MG63 (cell line): ENCODE measurements at regions not wholly inside any gene's neighbourhood (a gene's known extent, or its start where the extent isn't known, plus 50 kb on each side); places are given as distances from the start of the nearest gene placed in this dataset.

Experiments used
- DNase-seq: peaks from one replicate; pipeline ENCODE4 v3.0.0-alpha.2; 2020
- H3K27me3 ChIP-seq: fragments of 250-450 bp; sonication (Bioruptor Pico); 2 replicates; pipeline ENCODE4 v1.5.1; 2020; ENCODE audit warnings: mild to moderate bottlenecking, moderate library complexity
- H3K36me3 ChIP-seq: fragments of 250-450 bp; sonication (Bioruptor Pico); 2 replicates; pipeline ENCODE4 v1.5.1; 2020; ENCODE audit warnings: mild to moderate bottlenecking, moderate library complexity
- H3K4me3 ChIP-seq: fragments of 250-450 bp; sonication (Bioruptor Pico); 2 replicates; pipeline ENCODE4 v1.5.1; 2020; ENCODE audit warnings: mild to moderate bottlenecking, moderate library complexity
- H3K9me3 ChIP-seq: fragments of 250-450 bp; sonication (Bioruptor Pico); 2 replicates; pipeline ENCODE4 v1.5.1; 2020; ENCODE audit warnings: mild to moderate bottlenecking, moderate library complexity

GRCh38 chr1:4327142-4327541 lies 327.3 kb upstream of the AJAP1 start:
- H3K4me3 ChIP-seq, result no peak overlapping the region
- no peaks in the 10 kb centered on the region for H3K9me3 ChIP-seq
- no peaks in the 10 kb centered on the region for H3K36me3 ChIP-seq
- DNase-seq, result no peak
- H3K27me3 ChIP-seq, result no peaks in the 10 kb centered on the region

GRCh38 chr1:4328402-4329071 lies 325.9 kb upstream of the AJAP1 start:
- Histone ChIP-seq H3K36me3 (no peaks in the 10 kb centered on the region), H3K9me3 (no peaks in the 10 kb centered on the region), H3K27me3 (no peaks in the 10 kb centered on the region), H3K4me3 (no peak overlapping the region)
- DNase-seq, result no peak

- no peak for DNase-seq
- no peaks in the 10 kb centered on the region for H3K9me3 ChIP-seq
- no peak overlapping the region for H3K4me3 ChIP-seq
- H3K27me3 ChIP-seq, result no peaks in the 10 kb centered on the region
- no peaks in the 10 kb centered on the region for H3K36me3 ChIP-seq
Observed at GRCh38 chr1:4330805-4331766, 323.3 kb upstream of the AJAP1 start.

GRCh38 chr1:4331767-4332163 lies 322.6 kb upstream of the AJAP1 start:
- Histone ChIP-seq H3K4me3 (no peak overlapping the region), H3K36me3 (no peaks in the 10 kb centered on the region), H3K27me3 (no peaks in the 10 kb centered on the region), H3K9me3 (no peaks in the 10 kb centered on the region)
- no peak for DNase-seq

DNA sequence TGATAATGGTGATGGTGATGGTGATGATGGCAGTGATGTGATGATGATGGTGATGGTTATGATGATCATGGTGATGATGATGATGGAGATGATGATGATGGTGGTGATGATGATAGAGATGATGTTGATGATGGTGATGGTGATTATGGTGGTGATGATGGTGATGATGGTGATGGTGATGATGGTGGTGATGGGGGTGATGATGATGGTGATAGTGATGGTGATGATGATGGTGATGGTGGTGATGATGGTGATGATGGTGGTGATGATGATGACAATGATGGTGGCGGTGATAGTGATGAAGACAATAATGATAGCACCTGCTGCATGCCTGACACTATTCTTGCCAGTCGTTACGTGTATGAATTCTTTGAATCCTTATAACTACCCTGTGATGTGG lies 317.9 kb upstream of the AJAP1 start:
- Histone ChIP-seq H3K27me3 (no peaks in the 10 kb centered on the region), H3K4me3 (no peak overlapping the region), H3K36me3 (no peaks in the 10 kb centered on the region), H3K9me3 (no peaks in the 10 kb centered on the region)
- no peak for DNase-seq

- no peak overlapping the region for H3K4me3 ChIP-seq
- H3K27me3 ChIP-seq, result no peaks in the 10 kb centered on the region
- no peaks in the 10 kb centered on the region for H3K9me3 ChIP-seq
- DNase-seq, result no peak
- H3K36me3 ChIP-seq, result no peaks in the 10 kb centered on the region
Observed at GRCh38 chr1:4341421-4341820, 313.0 kb upstream of the AJAP1 start.

- H3K4me3 ChIP-seq, result no peak overlapping the region
- H3K27me3 ChIP-seq, result no peaks in the 10 kb centered on the region
- no peaks in the 10 kb centered on the region for H3K36me3 ChIP-seq
- DNase-seq, result no peak
- no peaks in the 10 kb centered on the region for H3K9me3 ChIP-seq
Observed at GRCh38 chr1:4344065-4344732, 310.2 kb upstream of the AJAP1 start.

GRCh38 chr1:4345094-4345493 lies 309.3 kb upstream of the AJAP1 start:
- Histone ChIP-seq H3K36me3 (no peaks in the 10 kb centered on the region), H3K4me3 (no peak overlapping the region), H3K9me3 (no peaks in the 10 kb centered on the region), H3K27me3 (no peaks in the 10 kb centered on the region)
- DNase-seq, result no peak

- DNase-seq, result no peak
- Histone ChIP-seq H3K36me3 (no peaks in the 10 kb centered on the region), H3K4me3 (no peak overlapping the region), H3K9me3 (no peaks in the 10 kb centered on the region), H3K27me3 (no peaks in the 10 kb centered on the region)
Observed at GRCh38 chr1:4346131-4346530, 308.3 kb upstream of the AJAP1 start.

DNA sequence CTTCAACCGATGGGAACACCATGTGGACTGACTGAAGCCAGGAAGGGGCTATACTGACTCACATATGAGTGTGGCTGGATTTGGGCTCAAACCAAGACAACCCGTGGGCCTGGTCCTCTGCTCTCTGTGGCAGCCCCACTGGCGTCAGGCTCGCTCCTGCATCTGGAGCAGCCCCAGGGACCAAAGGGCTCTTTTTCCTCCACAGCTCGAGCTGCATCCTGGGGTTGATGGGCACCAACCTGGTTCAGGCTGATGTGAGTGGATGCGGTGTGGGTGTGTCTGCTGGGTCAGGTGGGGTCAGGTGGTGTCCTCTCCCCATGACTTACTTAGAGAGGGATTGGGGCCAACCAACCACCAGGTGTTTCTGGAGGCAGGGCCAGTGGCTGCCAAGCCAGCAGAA lies 303.0 kb upstream of the AJAP1 start:
- DNase-seq, result no peak
- no peaks in the 10 kb centered on the region for H3K27me3 ChIP-seq
- no peak overlapping the region for H3K4me3 ChIP-seq
- no peaks in the 10 kb centered on the region for H3K9me3 ChIP-seq
- no peaks in the 10 kb centered on the region for H3K36me3 ChIP-seq

- H3K9me3 ChIP-seq, result no peaks in the 10 kb centered on the region
- no peaks in the 10 kb centered on the region for H3K36me3 ChIP-seq
- H3K4me3 ChIP-seq, result no peak overlapping the region
- H3K27me3 ChIP-seq, result no peaks in the 10 kb centered on the region
- DNase-seq, result no peak
Observed at GRCh38 chr1:4353090-4353856, 301.1 kb upstream of the AJAP1 start.

DNA sequence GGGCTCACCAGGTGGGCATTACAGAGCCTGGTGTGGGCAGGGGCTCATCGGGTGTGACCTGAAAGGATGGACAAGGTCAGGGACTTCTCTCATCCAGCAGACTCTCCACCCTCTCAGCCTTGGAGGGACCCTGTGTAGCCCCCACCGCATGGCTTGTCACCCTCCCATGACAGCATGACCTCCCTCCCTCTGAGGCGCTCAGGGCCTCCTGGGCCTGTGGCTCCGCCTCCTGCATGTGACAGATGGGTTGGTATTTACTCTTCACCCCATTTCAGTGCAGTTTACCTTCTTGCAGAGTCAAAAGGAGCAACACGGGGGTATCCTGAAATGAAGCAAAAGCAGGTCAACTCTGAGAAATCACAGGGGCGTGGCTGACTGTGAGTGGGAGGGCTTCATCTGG lies 298.6 kb upstream of the AJAP1 start:
- no peaks in the 10 kb centered on the region for H3K9me3 ChIP-seq
- H3K4me3 ChIP-seq, result no peak overlapping the region
- no peak for DNase-seq
- H3K36me3 ChIP-seq, result no peaks in the 10 kb centered on the region
- no peaks in the 10 kb centered on the region for H3K27me3 ChIP-seq

- no peak for DNase-seq
- Histone ChIP-seq H3K9me3 (no peaks in the 10 kb centered on the region), H3K4me3 (no peak overlapping the region), H3K36me3 (no peaks in the 10 kb centered on the region), H3K27me3 (no peaks in the 10 kb centered on the region)
Observed at GRCh38 chr1:4362314-4363044, 291.9 kb upstream of the AJAP1 start.

DNA sequence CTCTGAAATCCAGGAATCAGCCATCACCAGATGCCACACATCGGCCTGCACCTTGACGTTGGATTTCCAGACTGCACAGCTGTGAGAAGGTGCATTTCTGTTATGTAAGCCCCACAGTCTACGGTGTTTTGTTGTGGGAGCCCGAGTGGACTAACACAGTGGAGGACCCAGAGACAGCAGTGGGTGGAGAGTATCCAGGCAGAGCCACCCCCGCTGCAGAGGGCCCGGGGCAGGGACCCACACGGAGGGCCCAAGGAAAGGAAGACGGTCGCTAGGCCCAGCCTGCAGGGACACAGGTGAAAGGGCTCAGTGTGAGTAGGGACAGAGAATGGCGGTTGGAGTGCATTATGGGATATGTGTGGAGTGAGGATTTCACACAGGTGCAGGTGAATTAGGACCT lies 288.3 kb upstream of the AJAP1 start:
- H3K27me3 ChIP-seq, result no peaks in the 10 kb centered on the region
- no peak overlapping the region for H3K4me3 ChIP-seq
- no peaks in the 10 kb centered on the region for H3K36me3 ChIP-seq
- no peaks in the 10 kb centered on the region for H3K9me3 ChIP-seq
- DNase-seq, result no peak

GRCh38 chr1:4367230-4367777 lies 287.1 kb upstream of the AJAP1 start:
- no peaks in the 10 kb centered on the region for H3K27me3 ChIP-seq
- DNase-seq, result no peak
- no peaks in the 10 kb centered on the region for H3K36me3 ChIP-seq
- H3K4me3 ChIP-seq, result no peak overlapping the region
- H3K9me3 ChIP-seq, result no peaks in the 10 kb centered on the region

DNA sequence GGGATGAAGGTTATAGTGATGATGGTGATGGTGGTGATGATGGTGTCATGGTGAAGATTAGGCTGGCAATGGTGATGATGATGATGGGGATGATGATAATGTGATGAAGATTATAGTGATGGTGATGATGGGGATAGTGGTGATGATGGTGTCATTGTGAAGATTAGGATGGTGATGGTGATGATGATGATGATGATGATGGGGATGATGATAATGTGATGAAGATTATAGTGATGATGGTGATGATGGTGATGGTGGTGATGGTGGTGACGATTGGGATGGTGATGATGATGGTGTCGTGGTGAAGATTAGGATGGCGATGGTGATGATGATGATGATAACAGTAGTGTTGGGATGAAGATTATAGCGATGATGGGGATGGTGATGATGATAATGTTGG lies 285.1 kb upstream of the AJAP1 start:
- Histone ChIP-seq H3K9me3 (no peaks in the 10 kb centered on the region), H3K4me3 (no peak overlapping the region)

More for the DNA sequence above, 285.1 kb upstream of the AJAP1 start:
- no peak for DNase-seq
- H3K36me3 ChIP-seq, result no peaks in the 10 kb centered on the region
- no peaks in the 10 kb centered on the region for H3K27me3 ChIP-seq
